MG63 (cell line): ENCODE measurements at regions not wholly inside any gene's neighbourhood (a gene's known extent, or its start where the extent isn't known, plus 50 kb on each side); places are given as distances from the start of the nearest gene placed in this dataset.
"Not testable (repeated sequence)": the region's sequence is repeated elsewhere in the genome, so short reads cannot be mapped to it uniquely, and the experiment has no call there.

Experiments
- DNase-seq: peaks from one replicate; pipeline ENCODE4 v3.0.0-alpha.2; 2020
- H3K27me3 ChIP-seq: fragments of 250-450 bp; sonication (Bioruptor Pico); 2 replicates; pipeline ENCODE4 v1.5.1; 2020; ENCODE audit warnings: mild to moderate bottlenecking, moderate library complexity
- H3K36me3 ChIP-seq: fragments of 250-450 bp; sonication (Bioruptor Pico); 2 replicates; pipeline ENCODE4 v1.5.1; 2020; ENCODE audit warnings: mild to moderate bottlenecking, moderate library complexity
- H3K4me3 ChIP-seq: fragments of 250-450 bp; sonication (Bioruptor Pico); 2 replicates; pipeline ENCODE4 v1.5.1; 2020; ENCODE audit warnings: mild to moderate bottlenecking, moderate library complexity
- H3K9me3 ChIP-seq: fragments of 250-450 bp; sonication (Bioruptor Pico); 2 replicates; pipeline ENCODE4 v1.5.1; 2020; ENCODE audit warnings: mild to moderate bottlenecking, moderate library complexity

- DNase-seq, result no peak
- no peaks in the 10 kb centered on the region for H3K9me3 ChIP-seq
- H3K27me3 ChIP-seq, result no peaks in the 10 kb centered on the region
- no peaks in the 10 kb centered on the region for H3K36me3 ChIP-seq
- H3K4me3 ChIP-seq, result no peak overlapping the region
Observed at GRCh38 chr6:26275663-26276062, 89.3 kb upstream of the BTN3A2 start.

- no peaks in the 10 kb centered on the region for H3K9me3 ChIP-seq
- no peak for DNase-seq
- no peaks in the 10 kb centered on the region for H3K36me3 ChIP-seq
- no peak overlapping the region for H3K4me3 ChIP-seq
- no peaks in the 10 kb centered on the region for H3K27me3 ChIP-seq
Observed at GRCh38 chr6:26276841-26277648, 88.0 kb upstream of the BTN3A2 start.

- no peaks in the 10 kb centered on the region for H3K36me3 ChIP-seq
- no peak overlapping the region for H3K4me3 ChIP-seq
- DNase-seq, result no peak
- H3K9me3 ChIP-seq, result no peaks in the 10 kb centered on the region
- no peaks in the 10 kb centered on the region for H3K27me3 ChIP-seq
Observed at GRCh38 chr6:26278536-26278935, 86.5 kb upstream of the BTN3A2 start.

- H3K4me3 ChIP-seq, DNase-seq, H3K36me3 ChIP-seq, H3K9me3 ChIP-seq, H3K27me3 ChIP-seq: not testable (repeated sequence)
Observed at GRCh38 chr6:26279371-26279770, 85.6 kb upstream of the BTN3A2 start.

GRCh38 chr6:26280407-26280806 lies 84.6 kb upstream of the BTN3A2 start:
- H3K4me3 ChIP-seq, result no peak overlapping the region
- no peaks in the 10 kb centered on the region for H3K9me3 ChIP-seq
- no peaks in the 10 kb centered on the region for H3K36me3 ChIP-seq
- no peak for DNase-seq
- H3K27me3 ChIP-seq, result no peaks in the 10 kb centered on the region

GRCh38 chr6:26284537-26285142 lies 80.4 kb upstream of the BTN3A2 start:
- Histone ChIP-seq H3K36me3 (no peaks in the 10 kb centered on the region), H3K27me3 (no peaks in the 10 kb centered on the region), H3K9me3 (peaks cover 9% of the 10 kb centered on the region; the same call in 1 of the 2 replicates), H3K4me3 (peak overlapping the region; percentile 68)
- DNase-seq, result peak; percentile 57

GRCh38 chr6:26285143-26286134 lies 79.6 kb upstream of the BTN3A2 start:
- peak; percentile 94 for DNase-seq
- peak overlapping the region; percentile 68 for H3K4me3 ChIP-seq
- peaks cover 9% of the 10 kb centered on the region; the same call in 1 of the 2 replicates for H3K9me3 ChIP-seq
- no peaks in the 10 kb centered on the region for H3K36me3 ChIP-seq
- no peaks in the 10 kb centered on the region for H3K27me3 ChIP-seq

GRCh38 chr6:26286168-26286877 lies 78.7 kb upstream of the BTN3A2 start:
- Histone ChIP-seq H3K4me3 (peak overlapping the region; percentile 68), H3K27me3 (no peaks in the 10 kb centered on the region), H3K9me3 (peaks cover 9% of the 10 kb centered on the region; the same call in 1 of the 2 replicates), H3K36me3 (no peaks in the 10 kb centered on the region)
- no peak for DNase-seq

GRCh38 chr6:26288155-26288554 lies 76.8 kb upstream of the BTN3A2 start:
- H3K27me3 ChIP-seq, result no peaks in the 10 kb centered on the region
- DNase-seq, result no peak
- peaks cover 9% of the 10 kb centered on the region; the same call in 1 of the 2 replicates for H3K9me3 ChIP-seq
- H3K4me3 ChIP-seq, result no peak overlapping the region
- H3K36me3 ChIP-seq, result no peaks in the 10 kb centered on the region

GRCh38 chr6:26290941-26291340 lies 74.1 kb upstream of the BTN3A2 start:
- DNase-seq, result no peak
- H3K4me3 ChIP-seq, result no peak overlapping the region
- H3K27me3 ChIP-seq, result no peaks in the 10 kb centered on the region
- H3K9me3 ChIP-seq, result peaks cover 9% of the 10 kb centered on the region; the same call in 1 of the 2 replicates
- H3K36me3 ChIP-seq, result no peaks in the 10 kb centered on the region

GRCh38 chr6:26292709-26293108 lies 72.3 kb upstream of the BTN3A2 start:
- Histone ChIP-seq H3K9me3 (peaks cover 5% of the 10 kb centered on the region; the same call in 1 of the 2 replicates), H3K36me3 (no peaks in the 10 kb centered on the region), H3K4me3 (no peak overlapping the region), H3K27me3 (no peaks in the 10 kb centered on the region)
- no peak for DNase-seq

GRCh38 chr6:26294302-26294701 lies 70.7 kb upstream of the BTN3A2 start:
- H3K9me3 ChIP-seq, result no peaks in the 10 kb centered on the region; the same call in 1 of the 2 replicates
- no peak overlapping the region for H3K4me3 ChIP-seq
- H3K27me3 ChIP-seq, result no peaks in the 10 kb centered on the region
- no peaks in the 10 kb centered on the region for H3K36me3 ChIP-seq
- DNase-seq, result no peak

- no peaks in the 10 kb centered on the region; the same call in 1 of the 2 replicates for H3K9me3 ChIP-seq
- no peak overlapping the region for H3K4me3 ChIP-seq
Observed at GRCh38 chr6:26295691-26296555, 69.1 kb upstream of the BTN3A2 start.

GRCh38 chr6:26296556-26296856 lies 68.5 kb upstream of the BTN3A2 start:
- no peak for DNase-seq
- H3K27me3 ChIP-seq, result no peaks in the 10 kb centered on the region
- no peaks in the 10 kb centered on the region; the same call in 1 of the 2 replicates for H3K9me3 ChIP-seq
- no peaks in the 10 kb centered on the region for H3K36me3 ChIP-seq
- H3K4me3 ChIP-seq, result no peak overlapping the region

More at GRCh38 chr6:26295691-26296555, 69.1 kb upstream of the BTN3A2 start:
- Histone ChIP-seq H3K27me3 (no peaks in the 10 kb centered on the region), H3K36me3 (no peaks in the 10 kb centered on the region)
- peak; percentile 26 for DNase-seq

- no peaks in the 10 kb centered on the region for H3K36me3 ChIP-seq
- no peak overlapping the region for H3K4me3 ChIP-seq
- no peaks in the 10 kb centered on the region; the same call in 1 of the 2 replicates for H3K9me3 ChIP-seq
- DNase-seq, result no peak
- no peaks in the 10 kb centered on the region for H3K27me3 ChIP-seq
Observed at GRCh38 chr6:26296857-26297648, 67.9 kb upstream of the BTN3A2 start.
